GM23338 (cell line): ENCODE measurements at regions not wholly inside any gene's neighbourhood (a gene's known extent, or its start where the extent isn't known, plus 50 kb on each side); places are given as distances from the start of the nearest gene placed in this dataset.

Source experiments
- ATAC-seq: fragments of 200-7000 bp; cut with Tn5 transposase; 3 replicates; pipeline ENCODE4 v1.9.1; 2020
- DNase-seq: peaks from one replicate; pipeline ENCODE4 v3.0.0-alpha.2; 2015; ENCODE audit warnings: low spot score
- H2AFZ ChIP-seq: fragments of 200-600 bp; sonication (generic); 2 replicates; pipeline ENCODE4 v1.8.0; 2016; ENCODE audit warnings: antibody characterized with exemption, mild to moderate bottlenecking, moderate library complexity
- H3F3A ChIP-seq: fragments of 200-600 bp; sonication (generic); replicated peaks from 2 replicates; pipeline ENCODE4 v1.8.0; 2017; ENCODE audit warnings: antibody characterized with exemption, mixed run types, low read depth
- H3K27ac ChIP-seq: fragments of 200-600 bp; sonication (generic); 2 replicates; pipeline ENCODE4 v1.6.1; 2016; ENCODE audit warnings: low read depth
- H3K27me3 ChIP-seq: fragments of 200-600 bp; sonication (generic); 2 replicates; pipeline ENCODE4 v1.8.0; 2016; ENCODE audit warnings: mild to moderate bottlenecking, mixed run types, moderate library complexity; ENCODE audit not compliant: insufficient read depth
- H3K36me3 ChIP-seq: fragments of 200-600 bp; sonication (generic); 2 replicates; pipeline ENCODE4 v1.8.0; 2016; ENCODE audit warnings: mild to moderate bottlenecking; ENCODE audit not compliant: insufficient read depth
- H3K4me1 ChIP-seq: fragments of 200-600 bp; sonication (generic); 2 replicates; pipeline ENCODE4 v1.8.0; 2016; ENCODE audit warnings: mild to moderate bottlenecking, moderate library complexity; ENCODE audit not compliant: insufficient read depth
- H3K4me2 ChIP-seq: fragments of 200-600 bp; sonication (generic); 2 replicates; pipeline ENCODE4 v1.7.1; 2017; ENCODE audit warnings: mixed run types
- H3K4me3 ChIP-seq: fragments of 200-600 bp; sonication (generic); 2 replicates; pipeline ENCODE4 v1.6.1; 2016; ENCODE audit warnings: mixed run types
- H3K79me2 ChIP-seq: fragments of 200-600 bp; sonication (generic); replicated peaks from 2 replicates; pipeline ENCODE4 v1.8.0; 2017; ENCODE audit warnings: mild to moderate bottlenecking; ENCODE audit not compliant: insufficient read depth
- H3K9me2 ChIP-seq: fragments of 200-600 bp; sonication (generic); 2 replicates; pipeline ENCODE4 v1.8.0; 2017; ENCODE audit not compliant: insufficient read depth
- H4K20me1 ChIP-seq: fragments of 200-600 bp; sonication (generic); replicated peaks from 2 replicates; pipeline ENCODE4 v1.8.0; 2017; ENCODE audit warnings: mild to moderate bottlenecking; ENCODE audit not compliant: insufficient read depth
- H3K27ac Mint-ChIP-seq: 2 replicates; pipeline ENCODE4 v1.8.0; 2020; ENCODE audit warnings: inconsistent platforms, mild to moderate bottlenecking, moderate library complexity, mixed read lengths
- H3K27me3 Mint-ChIP-seq: 3 replicates; pipeline ENCODE4 v1.8.0; 2022; ENCODE audit warnings: low read depth, mild to moderate bottlenecking, moderate library complexity, mixed read lengths, inconsistent platforms; ENCODE audit not compliant: insufficient read depth, poor library complexity
- H3K36me3 Mint-ChIP-seq: 3 replicates; pipeline ENCODE4 v1.8.0; 2021; ENCODE audit warnings: low read depth, mild to moderate bottlenecking, inconsistent platforms, moderate library complexity, mixed read lengths
- H3K4me1 Mint-ChIP-seq: 3 replicates; pipeline ENCODE4 v1.8.0; 2020; ENCODE audit warnings: mild to moderate bottlenecking, inconsistent platforms, mixed read lengths
- H3K4me3 Mint-ChIP-seq: 3 replicates; pipeline ENCODE4 v1.8.0; 2021; ENCODE audit warnings: moderate library complexity, mild to moderate bottlenecking, inconsistent platforms, mixed read lengths
- H3K9me3 Mint-ChIP-seq: 3 replicates; pipeline ENCODE4 v1.8.0; 2020; ENCODE audit warnings: moderate library complexity, mild to moderate bottlenecking, inconsistent platforms, mixed read lengths
- CREB1 ChIP-seq: fragments of 250-450 bp; sonication (Bioruptor Pico); IDR thresholded peaks from 2 replicates; pipeline ENCODE4 v1.5.0; 2020; ENCODE audit warnings: low read depth, mild to moderate bottlenecking, moderate library complexity
- ETS1 ChIP-seq: IDR thresholded peaks from 2 replicates; pipeline ENCODE4 v1.6.1; 2016; ENCODE audit warnings: antibody characterized with exemption
- EZH2 ChIP-seq: fragments of 200-600 bp; sonication (generic); IDR thresholded peaks from one replicate; pipeline ENCODE4 v1.8.0; 2017; ENCODE audit warnings: antibody characterized with exemption, mild to moderate bottlenecking, low read depth; ENCODE audit not compliant: unreplicated experiment
- EZH2phosphoT487 ChIP-seq: fragments of 200-600 bp; sonication (generic); IDR thresholded peaks from one replicate; pipeline ENCODE4 v1.8.1; 2018; ENCODE audit warnings: antibody characterized with exemption; ENCODE audit not compliant: unreplicated experiment
- JUNB ChIP-seq: IDR thresholded peaks from one replicate; pipeline ENCODE4 v1.6.1; 2016; ENCODE audit warnings: antibody characterized with exemption; ENCODE audit not compliant: unreplicated experiment
- NANOG ChIP-seq: IDR thresholded peaks from 2 replicates; pipeline ENCODE4 v1.6.1; 2016; ENCODE audit warnings: antibody characterized with exemption, borderline replicate concordance
- POLR2AphosphoS5 ChIP-seq: IDR thresholded peaks from 2 replicates; pipeline ENCODE4 v1.6.1; 2016; ENCODE audit warnings: antibody characterized with exemption, low read depth
- STAT1 ChIP-seq: IDR thresholded peaks from one replicate; pipeline ENCODE4 v1.6.1; 2016; ENCODE audit warnings: antibody characterized with exemption; ENCODE audit not compliant: unreplicated experiment
- ZNF114 ChIP-seq: fragments of 250-450 bp; sonication (Bioruptor Pico); IDR thresholded peaks from 2 replicates; pipeline ENCODE4 v1.5.0; 2020; ENCODE audit warnings: mild to moderate bottlenecking, moderate library complexity
- ZNF331 ChIP-seq: fragments of 250-450 bp; sonication (Bioruptor Pico); IDR thresholded peaks from 2 replicates; pipeline ENCODE4 v1.5.0; 2020; ENCODE audit warnings: low read depth, mild to moderate bottlenecking, moderate library complexity
- TF ChIP-seq, protein P1 (sequence below): fragments of 250-450 bp; sonication (Bioruptor Pico); IDR thresholded peaks from 2 replicates; pipeline ENCODE4 v1.5.0; 2020; ENCODE audit warnings: mild to moderate bottlenecking, moderate library complexity
- TF ChIP-seq, protein P2 (sequence below), 2 experiments: fragments of 200-600 bp in 1 of 2; sonication (generic) in 1 of 2; conservative IDR thresholded peaks; 2 replicates each; pipeline versions ENCODE4 v1.5.1 to v1.6.1; 2016 to 2017; ENCODE audit warnings: antibody characterized with exemption in 2 of 2, low read depth in 2 of 2, mild to moderate bottlenecking in 2 of 2, moderate library complexity in 1 of 2
- TF ChIP-seq, protein P3 (sequence below): IDR thresholded peaks from one replicate; pipeline ENCODE4 v1.6.1; 2018; ENCODE audit warnings: antibody characterized with exemption; ENCODE audit not compliant: unreplicated experiment

- TF ChIP-seq, protein P1, sequence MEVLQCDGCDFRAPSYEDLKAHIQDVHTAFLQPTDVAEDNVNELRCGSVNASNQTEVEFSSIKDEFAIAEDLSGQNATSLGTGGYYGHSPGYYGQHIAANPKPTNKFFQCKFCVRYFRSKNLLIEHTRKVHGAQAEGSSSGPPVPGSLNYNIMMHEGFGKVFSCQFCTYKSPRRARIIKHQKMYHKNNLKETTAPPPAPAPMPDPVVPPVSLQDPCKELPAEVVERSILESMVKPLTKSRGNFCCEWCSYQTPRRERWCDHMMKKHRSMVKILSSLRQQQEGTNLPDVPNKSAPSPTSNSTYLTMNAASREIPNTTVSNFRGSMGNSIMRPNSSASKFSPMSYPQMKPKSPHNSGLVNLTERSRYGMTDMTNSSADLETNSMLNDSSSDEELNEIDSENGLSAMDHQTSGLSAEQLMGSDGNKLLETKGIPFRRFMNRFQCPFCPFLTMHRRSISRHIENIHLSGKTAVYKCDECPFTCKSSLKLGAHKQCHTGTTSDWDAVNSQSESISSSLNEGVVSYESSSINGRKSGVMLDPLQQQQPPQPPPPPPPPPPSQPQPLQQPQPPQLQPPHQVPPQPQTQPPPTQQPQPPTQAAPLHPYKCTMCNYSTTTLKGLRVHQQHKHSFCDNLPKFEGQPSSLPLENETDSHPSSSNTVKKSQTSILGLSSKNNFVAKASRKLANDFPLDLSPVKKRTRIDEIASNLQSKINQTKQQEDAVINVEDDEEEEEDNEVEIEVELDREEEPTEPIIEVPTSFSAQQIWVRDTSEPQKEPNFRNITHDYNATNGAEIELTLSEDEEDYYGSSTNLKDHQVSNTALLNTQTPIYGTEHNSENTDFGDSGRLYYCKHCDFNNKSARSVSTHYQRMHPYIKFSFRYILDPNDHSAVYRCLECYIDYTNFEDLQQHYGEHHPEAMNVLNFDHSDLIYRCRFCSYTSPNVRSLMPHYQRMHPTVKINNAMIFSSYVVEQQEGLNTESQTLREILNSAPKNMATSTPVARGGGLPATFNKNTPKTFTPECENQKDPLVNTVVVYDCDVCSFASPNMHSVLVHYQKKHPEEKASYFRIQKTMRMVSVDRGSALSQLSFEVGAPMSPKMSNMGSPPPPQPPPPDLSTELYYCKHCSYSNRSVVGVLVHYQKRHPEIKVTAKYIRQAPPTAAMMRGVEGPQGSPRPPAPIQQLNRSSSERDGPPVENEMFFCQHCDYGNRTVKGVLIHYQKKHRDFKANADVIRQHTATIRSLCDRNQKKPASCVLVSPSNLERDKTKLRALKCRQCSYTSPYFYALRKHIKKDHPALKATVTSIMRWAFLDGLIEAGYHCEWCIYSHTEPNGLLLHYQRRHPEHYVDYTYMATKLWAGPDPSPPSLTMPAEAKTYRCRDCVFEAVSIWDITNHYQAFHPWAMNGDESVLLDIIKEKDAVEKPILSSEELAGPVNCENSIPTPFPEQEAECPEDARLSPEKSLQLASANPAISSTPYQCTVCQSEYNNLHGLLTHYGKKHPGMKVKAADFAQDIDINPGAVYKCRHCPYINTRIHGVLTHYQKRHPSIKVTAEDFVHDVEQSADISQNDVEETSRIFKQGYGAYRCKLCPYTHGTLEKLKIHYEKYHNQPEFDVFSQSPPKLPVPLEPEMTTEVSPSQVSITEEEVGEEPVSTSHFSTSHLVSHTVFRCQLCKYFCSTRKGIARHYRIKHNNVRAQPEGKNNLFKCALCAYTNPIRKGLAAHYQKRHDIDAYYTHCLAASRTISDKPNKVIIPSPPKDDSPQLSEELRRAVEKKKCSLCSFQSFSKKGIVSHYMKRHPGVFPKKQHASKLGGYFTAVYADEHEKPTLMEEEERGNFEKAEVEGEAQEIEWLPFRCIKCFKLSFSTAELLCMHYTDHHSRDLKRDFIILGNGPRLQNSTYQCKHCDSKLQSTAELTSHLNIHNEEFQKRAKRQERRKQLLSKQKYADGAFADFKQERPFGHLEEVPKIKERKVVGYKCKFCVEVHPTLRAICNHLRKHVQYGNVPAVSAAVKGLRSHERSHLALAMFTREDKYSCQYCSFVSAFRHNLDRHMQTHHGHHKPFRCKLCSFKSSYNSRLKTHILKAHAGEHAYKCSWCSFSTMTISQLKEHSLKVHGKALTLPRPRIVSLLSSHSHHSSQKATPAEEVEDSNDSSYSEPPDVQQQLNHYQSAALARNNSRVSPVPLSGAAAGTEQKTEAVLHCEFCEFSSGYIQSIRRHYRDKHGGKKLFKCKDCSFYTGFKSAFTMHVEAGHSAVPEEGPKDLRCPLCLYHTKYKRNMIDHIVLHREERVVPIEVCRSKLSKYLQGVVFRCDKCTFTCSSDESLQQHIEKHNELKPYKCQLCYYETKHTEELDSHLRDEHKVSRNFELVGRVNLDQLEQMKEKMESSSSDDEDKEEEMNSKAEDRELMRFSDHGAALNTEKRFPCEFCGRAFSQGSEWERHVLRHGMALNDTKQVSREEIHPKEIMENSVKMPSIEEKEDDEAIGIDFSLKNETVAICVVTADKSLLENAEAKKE = no peak
- TF ChIP-seq STAT1 = no peak
- TF ChIP-seq NANOG = no peak
- no peak for TF ChIP-seq ZNF331
- no peak for TF ChIP-seq EZH2phosphoT487
- no peak for TF ChIP-seq EZH2
- TF ChIP-seq CREB1 (CRISPR knock-in tag) = no peak
- TF ChIP-seq, protein P2, sequence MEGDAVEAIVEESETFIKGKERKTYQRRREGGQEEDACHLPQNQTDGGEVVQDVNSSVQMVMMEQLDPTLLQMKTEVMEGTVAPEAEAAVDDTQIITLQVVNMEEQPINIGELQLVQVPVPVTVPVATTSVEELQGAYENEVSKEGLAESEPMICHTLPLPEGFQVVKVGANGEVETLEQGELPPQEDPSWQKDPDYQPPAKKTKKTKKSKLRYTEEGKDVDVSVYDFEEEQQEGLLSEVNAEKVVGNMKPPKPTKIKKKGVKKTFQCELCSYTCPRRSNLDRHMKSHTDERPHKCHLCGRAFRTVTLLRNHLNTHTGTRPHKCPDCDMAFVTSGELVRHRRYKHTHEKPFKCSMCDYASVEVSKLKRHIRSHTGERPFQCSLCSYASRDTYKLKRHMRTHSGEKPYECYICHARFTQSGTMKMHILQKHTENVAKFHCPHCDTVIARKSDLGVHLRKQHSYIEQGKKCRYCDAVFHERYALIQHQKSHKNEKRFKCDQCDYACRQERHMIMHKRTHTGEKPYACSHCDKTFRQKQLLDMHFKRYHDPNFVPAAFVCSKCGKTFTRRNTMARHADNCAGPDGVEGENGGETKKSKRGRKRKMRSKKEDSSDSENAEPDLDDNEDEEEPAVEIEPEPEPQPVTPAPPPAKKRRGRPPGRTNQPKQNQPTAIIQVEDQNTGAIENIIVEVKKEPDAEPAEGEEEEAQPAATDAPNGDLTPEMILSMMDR (conservative IDR thresholded peaks at IDR 0.05; ENCODE audit: low read depth in 2 of 2) = no peak
- TF ChIP-seq POLR2AphosphoS5 = no peak
- no peak for TF ChIP-seq JUNB
- TF ChIP-seq ETS1 = no peak
- TF ChIP-seq, protein P3, sequence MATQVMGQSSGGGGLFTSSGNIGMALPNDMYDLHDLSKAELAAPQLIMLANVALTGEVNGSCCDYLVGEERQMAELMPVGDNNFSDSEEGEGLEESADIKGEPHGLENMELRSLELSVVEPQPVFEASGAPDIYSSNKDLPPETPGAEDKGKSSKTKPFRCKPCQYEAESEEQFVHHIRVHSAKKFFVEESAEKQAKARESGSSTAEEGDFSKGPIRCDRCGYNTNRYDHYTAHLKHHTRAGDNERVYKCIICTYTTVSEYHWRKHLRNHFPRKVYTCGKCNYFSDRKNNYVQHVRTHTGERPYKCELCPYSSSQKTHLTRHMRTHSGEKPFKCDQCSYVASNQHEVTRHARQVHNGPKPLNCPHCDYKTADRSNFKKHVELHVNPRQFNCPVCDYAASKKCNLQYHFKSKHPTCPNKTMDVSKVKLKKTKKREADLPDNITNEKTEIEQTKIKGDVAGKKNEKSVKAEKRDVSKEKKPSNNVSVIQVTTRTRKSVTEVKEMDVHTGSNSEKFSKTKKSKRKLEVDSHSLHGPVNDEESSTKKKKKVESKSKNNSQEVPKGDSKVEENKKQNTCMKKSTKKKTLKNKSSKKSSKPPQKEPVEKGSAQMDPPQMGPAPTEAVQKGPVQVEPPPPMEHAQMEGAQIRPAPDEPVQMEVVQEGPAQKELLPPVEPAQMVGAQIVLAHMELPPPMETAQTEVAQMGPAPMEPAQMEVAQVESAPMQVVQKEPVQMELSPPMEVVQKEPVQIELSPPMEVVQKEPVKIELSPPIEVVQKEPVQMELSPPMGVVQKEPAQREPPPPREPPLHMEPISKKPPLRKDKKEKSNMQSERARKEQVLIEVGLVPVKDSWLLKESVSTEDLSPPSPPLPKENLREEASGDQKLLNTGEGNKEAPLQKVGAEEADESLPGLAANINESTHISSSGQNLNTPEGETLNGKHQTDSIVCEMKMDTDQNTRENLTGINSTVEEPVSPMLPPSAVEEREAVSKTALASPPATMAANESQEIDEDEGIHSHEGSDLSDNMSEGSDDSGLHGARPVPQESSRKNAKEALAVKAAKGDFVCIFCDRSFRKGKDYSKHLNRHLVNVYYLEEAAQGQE = no peak
- TF ChIP-seq ZNF114 (CRISPR knock-in tag) = no peak
- Histone ChIP-seq H3K4me2 (no peak overlapping the region), H4K20me1 (no peaks in the 10 kb centered on the region), H3K79me2 (no peaks in the 10 kb centered on the region), H3K4me1 (no peaks in the 10 kb centered on the region), H3K27ac (no peak overlapping the region), H3K9me2 (peaks cover 15% of the 10 kb centered on the region), H3K4me3 (no peak overlapping the region), H3K27me3 (no peaks in the 10 kb centered on the region), H3K36me3 (no peaks in the 10 kb centered on the region), H2AFZ (no peak overlapping the region), H3F3A (no peaks in the 10 kb centered on the region)
- DNase-seq = no peak
- peaks cover 3% of the 10 kb centered on the region; the same call in 1 of the 3 replicates for H3K4me1 Mint-ChIP-seq
- no peak for ATAC-seq
- H3K36me3 Mint-ChIP-seq = no peaks in the 10 kb centered on the region
- no peak overlapping the region for H3K27ac Mint-ChIP-seq
- no peak overlapping the region for H3K4me3 Mint-ChIP-seq
- peaks cover 8% of the 10 kb centered on the region for H3K27me3 Mint-ChIP-seq
- peaks cover 2% of the 10 kb centered on the region; the same call in 1 of the 3 replicates for H3K9me3 Mint-ChIP-seq
Measured at GRCh38 chr19:28307487-28307886, 905.5 kb downstream of the UQCRFS1 start.
